ENCODE measurements at regions not wholly inside any gene's neighbourhood (a gene's known extent, or its start where the extent isn't known, plus 50 kb on each side); places are given as distances from the start of the nearest gene placed in this dataset.

DNA sequence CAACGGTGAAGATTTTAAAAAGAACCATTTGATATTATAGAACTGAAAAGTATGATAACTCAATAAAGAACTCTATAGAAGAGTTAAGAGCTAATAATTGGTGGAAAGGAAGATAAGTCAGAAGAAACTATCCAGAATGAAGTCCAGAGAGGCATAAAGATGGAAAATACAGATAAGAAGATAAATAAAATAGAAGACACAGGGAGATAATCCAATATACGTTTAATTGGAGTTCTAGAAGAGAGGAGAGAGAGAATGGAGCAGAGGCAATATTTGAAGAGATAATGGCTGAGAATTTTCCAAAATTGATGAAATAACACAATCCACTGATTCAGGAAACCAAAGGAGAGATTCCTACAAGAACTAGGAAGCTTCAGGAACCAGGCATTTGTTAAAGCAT is 49.8 kb upstream of the EPHB3 start (continued):
- TF ChIP-seq ZNF462 (CRISPR knock-in tag; IDR thresholded peaks at IDR 0.05) = no peak

Measured in GM23338 (cell line).